ENCODE measurements at regions not wholly inside any gene's neighbourhood (a gene's known extent, or its start where the extent isn't known, plus 50 kb on each side); places are given as distances from the start of the nearest gene placed in this dataset.

DNA sequence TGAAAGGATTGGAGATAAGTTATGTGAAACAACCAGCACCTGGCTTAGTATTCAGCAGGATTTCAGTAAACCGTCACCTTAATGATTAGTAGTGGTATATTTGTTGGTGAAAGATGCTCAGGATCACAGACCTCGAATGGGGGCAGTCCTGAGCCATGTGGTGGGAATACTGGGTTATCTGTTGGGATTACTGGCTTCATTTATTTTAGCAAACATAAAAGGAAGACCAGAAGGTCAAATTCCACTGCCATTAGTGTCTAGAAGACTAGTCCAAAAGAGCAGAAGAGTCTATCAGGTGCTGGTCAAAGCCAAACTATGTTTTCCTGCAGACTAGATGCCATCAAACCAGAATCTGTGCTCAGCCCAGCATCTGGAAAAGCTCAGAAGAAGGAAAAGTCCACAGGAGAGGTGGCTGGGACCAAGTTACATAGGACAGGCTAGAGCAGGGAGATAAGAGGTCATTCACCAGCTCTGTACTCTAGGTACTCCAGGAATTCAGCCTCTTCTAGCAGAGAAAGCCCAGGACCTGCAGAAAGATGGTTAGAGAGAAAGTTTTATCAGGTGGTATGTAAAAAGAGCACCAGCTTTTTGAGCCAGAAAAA, 343.4 kb downstream of the PLPP3 start:
- H3K9me3 ChIP-seq (ENCODE audit: low read length): no peaks in the 10 kb centered on the region
- no peak overlapping the region for H3K27ac ChIP-seq (ENCODE audit: low read depth, low read length, poor library complexity, severe bottlenecking)
- H3K4me1 ChIP-seq (ENCODE audit: insufficient read depth, low read length, poor library complexity, severe bottlenecking): no peaks in the 10 kb centered on the region
- no TSS peak for BruUV-seq (replicated peaks)
- H2AFZ ChIP-seq (ENCODE audit: low read length): no peak overlapping the region
- H3K79me2 ChIP-seq (ENCODE audit: insufficient read depth, low read depth, low read length): no peaks in the 10 kb centered on the region
- H3K9me2 ChIP-seq (ENCODE audit: insufficient read depth, low read length): no peaks in the 10 kb centered on the region
- CTCF ChIA-PET (ENCODE audit: unreplicated experiment): no interaction called here
- H3K4me2 ChIP-seq (ENCODE audit: low read length): no peak overlapping the region
- POLR2A ChIA-PET: interaction anchor here (1.1 kb wide), 1 partner anchor 18 kb away, joined by 3 read pairs; no protein-coding TSS in a partner anchor
- no peak overlapping the region for H3K4me3 ChIP-seq (ENCODE audit: low read depth, low read length, poor library complexity, severe bottlenecking)
- H3K36me3 ChIP-seq (ENCODE audit: insufficient read depth, low read length): no peaks in the 10 kb centered on the region
- intact Hi-C loops (cut with micrococcal nuclease; ENCODE audit: unreplicated experiment): no loop called here
- no peak for TF ChIP-seq EZH2phosphoT487 (IDR thresholded peaks at IDR 0.05; ENCODE audit: borderline replicate concordance, low read depth, low read length)
- TF ChIP-seq, protein P1, sequence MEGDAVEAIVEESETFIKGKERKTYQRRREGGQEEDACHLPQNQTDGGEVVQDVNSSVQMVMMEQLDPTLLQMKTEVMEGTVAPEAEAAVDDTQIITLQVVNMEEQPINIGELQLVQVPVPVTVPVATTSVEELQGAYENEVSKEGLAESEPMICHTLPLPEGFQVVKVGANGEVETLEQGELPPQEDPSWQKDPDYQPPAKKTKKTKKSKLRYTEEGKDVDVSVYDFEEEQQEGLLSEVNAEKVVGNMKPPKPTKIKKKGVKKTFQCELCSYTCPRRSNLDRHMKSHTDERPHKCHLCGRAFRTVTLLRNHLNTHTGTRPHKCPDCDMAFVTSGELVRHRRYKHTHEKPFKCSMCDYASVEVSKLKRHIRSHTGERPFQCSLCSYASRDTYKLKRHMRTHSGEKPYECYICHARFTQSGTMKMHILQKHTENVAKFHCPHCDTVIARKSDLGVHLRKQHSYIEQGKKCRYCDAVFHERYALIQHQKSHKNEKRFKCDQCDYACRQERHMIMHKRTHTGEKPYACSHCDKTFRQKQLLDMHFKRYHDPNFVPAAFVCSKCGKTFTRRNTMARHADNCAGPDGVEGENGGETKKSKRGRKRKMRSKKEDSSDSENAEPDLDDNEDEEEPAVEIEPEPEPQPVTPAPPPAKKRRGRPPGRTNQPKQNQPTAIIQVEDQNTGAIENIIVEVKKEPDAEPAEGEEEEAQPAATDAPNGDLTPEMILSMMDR (conservative IDR thresholded peaks at IDR 0.05; ENCODE audit: low read length): no peak
- no peaks in the 10 kb centered on the region for H4K20me1 ChIP-seq (ENCODE audit: insufficient read depth, low read length)
- no peak for DNase-seq (ENCODE audit: low spot score)

DNA sequence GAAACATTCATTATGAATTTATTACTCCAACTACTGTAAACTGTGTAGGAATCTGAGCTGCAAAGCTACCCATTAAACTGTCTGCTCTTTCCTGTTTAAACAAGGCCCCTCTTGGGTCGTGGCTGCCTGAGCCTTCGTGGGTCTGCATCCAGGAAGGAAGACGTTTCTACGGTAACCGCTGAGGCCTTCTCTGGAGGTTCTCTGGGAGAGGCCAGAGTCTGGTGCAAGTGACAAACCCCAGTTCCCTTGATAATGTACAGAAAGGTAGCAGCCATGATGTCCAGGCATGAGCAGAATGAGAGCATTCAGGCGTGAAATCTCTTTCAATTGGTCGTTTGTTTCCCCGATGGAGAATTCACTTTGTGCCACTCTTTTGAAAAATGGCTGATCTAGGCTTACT, 350.2 kb downstream of the PLPP3 start:
- intact Hi-C loops (cut with micrococcal nuclease; ENCODE audit: unreplicated experiment): no loop called here
- Histone ChIP-seq H3K4me3 (ENCODE audit: low read depth, low read length, poor library complexity, severe bottlenecking) (no peak overlapping the region), H3K4me1 (ENCODE audit: insufficient read depth, low read length, poor library complexity, severe bottlenecking) (no peaks in the 10 kb centered on the region), H3K36me3 (ENCODE audit: insufficient read depth, low read length) (no peaks in the 10 kb centered on the region), H2AFZ (ENCODE audit: low read length) (no peak overlapping the region), H3K27ac (ENCODE audit: low read depth, low read length, poor library complexity, severe bottlenecking) (no peak overlapping the region), H4K20me1 (ENCODE audit: insufficient read depth, low read length) (no peaks in the 10 kb centered on the region), H3K9me3 (ENCODE audit: low read length) (no peaks in the 10 kb centered on the region), H3K9me2 (ENCODE audit: insufficient read depth, low read length) (no peaks in the 10 kb centered on the region), H3K4me2 (ENCODE audit: low read length) (no peak overlapping the region), H3K79me2 (ENCODE audit: insufficient read depth, low read depth, low read length) (no peaks in the 10 kb centered on the region)
- ChIA-PET CTCF (ENCODE audit: unreplicated experiment) (no interaction called here), POLR2A (interaction anchor here (1.3 to 1.4 kb wide), 2 partner anchors 9 to 34 kb away, joined by 3 to 5 read pairs; no protein-coding TSS in a partner anchor)
- no TSS peak for BruUV-seq (replicated peaks)
- no peak for DNase-seq (ENCODE audit: low spot score)
- TF ChIP-seq, protein P1 (conservative IDR thresholded peaks at IDR 0.05; ENCODE audit: low read length): no peak
- TF ChIP-seq EZH2phosphoT487 (IDR thresholded peaks at IDR 0.05; ENCODE audit: borderline replicate concordance, low read depth, low read length): no peak

DNA sequence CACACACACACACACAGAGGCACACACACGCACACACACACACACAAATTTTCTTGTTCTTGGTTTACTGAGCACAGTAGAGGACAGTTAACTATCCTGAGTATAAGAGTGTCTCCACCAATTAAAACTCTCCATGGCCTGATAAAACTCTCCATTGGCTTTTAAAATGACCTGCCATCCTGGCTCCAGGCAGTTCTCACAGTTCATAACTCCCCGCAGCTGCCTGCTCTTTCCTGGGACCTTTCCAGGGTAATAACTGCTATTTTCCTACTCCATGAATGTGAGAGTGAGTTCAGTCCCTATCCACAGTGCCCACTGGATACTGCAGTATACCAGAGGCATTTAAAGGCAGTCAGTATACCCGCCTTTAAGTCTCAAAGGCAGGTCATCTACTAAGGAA, 351.5 kb downstream of the PLPP3 start:
- no peak for DNase-seq (ENCODE audit: low spot score)
- TF ChIP-seq EZH2phosphoT487 (IDR thresholded peaks at IDR 0.05; ENCODE audit: borderline replicate concordance, low read depth, low read length): no peak
- TF ChIP-seq, protein P1 (conservative IDR thresholded peaks at IDR 0.05; ENCODE audit: low read length): no peak
- Histone ChIP-seq H3K9me3 (ENCODE audit: low read length) (no peaks in the 10 kb centered on the region), H3K9me2 (ENCODE audit: insufficient read depth, low read length) (no peaks in the 10 kb centered on the region), H2AFZ (ENCODE audit: low read length) (no peak overlapping the region), H4K20me1 (ENCODE audit: insufficient read depth, low read length) (no peaks in the 10 kb centered on the region), H3K36me3 (ENCODE audit: insufficient read depth, low read length) (no peaks in the 10 kb centered on the region), H3K27ac (ENCODE audit: low read depth, low read length, poor library complexity, severe bottlenecking) (no peak overlapping the region), H3K4me3 (ENCODE audit: low read depth, low read length, poor library complexity, severe bottlenecking) (no peak overlapping the region), H3K4me2 (ENCODE audit: low read length) (no peak overlapping the region), H3K79me2 (ENCODE audit: insufficient read depth, low read depth, low read length) (no peaks in the 10 kb centered on the region), H3K4me1 (ENCODE audit: insufficient read depth, low read length, poor library complexity, severe bottlenecking) (no peaks in the 10 kb centered on the region)
- ChIA-PET POLR2A (interaction anchor here (0.7 to 1.2 kb wide), 2 partner anchors 9 to 357 kb away, joined by 3 read pairs; no protein-coding TSS in a partner anchor), CTCF (ENCODE audit: unreplicated experiment) (no interaction called here)
- no TSS peak for BruUV-seq (replicated peaks)
- intact Hi-C loops (cut with micrococcal nuclease; ENCODE audit: unreplicated experiment): no loop called here
